ENCODE measurements at regions not wholly inside any gene's neighbourhood (a gene's known extent, or its start where the extent isn't known, plus 50 kb on each side); places are given as distances from the start of the nearest gene placed in this dataset.
"Not testable (repeated sequence)": the region's sequence is repeated elsewhere in the genome, so short reads cannot be mapped to it uniquely, and the experiment has no call there.

DNA sequence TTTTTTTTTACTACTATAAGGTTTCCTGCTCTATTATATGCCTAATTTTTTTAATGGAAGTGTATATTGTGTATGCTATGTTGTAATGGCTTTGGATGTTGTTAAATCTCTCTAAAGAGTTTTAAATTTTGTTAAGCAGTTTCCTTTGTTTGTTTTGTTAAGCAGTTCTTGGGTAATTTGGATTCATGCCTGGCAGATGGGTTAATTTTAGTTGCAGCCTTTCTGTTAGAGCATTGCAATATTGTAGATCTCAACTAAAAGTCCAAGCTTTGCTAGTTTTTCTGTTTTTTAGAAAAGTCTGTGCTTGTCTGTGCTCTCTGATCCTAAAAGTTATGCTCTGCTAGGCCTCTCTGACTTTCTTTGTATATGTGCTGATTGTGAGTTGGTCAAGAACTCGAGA is 1229.0 kb upstream of the NRXN1 start:
- no peak for DNase-seq

DNA sequence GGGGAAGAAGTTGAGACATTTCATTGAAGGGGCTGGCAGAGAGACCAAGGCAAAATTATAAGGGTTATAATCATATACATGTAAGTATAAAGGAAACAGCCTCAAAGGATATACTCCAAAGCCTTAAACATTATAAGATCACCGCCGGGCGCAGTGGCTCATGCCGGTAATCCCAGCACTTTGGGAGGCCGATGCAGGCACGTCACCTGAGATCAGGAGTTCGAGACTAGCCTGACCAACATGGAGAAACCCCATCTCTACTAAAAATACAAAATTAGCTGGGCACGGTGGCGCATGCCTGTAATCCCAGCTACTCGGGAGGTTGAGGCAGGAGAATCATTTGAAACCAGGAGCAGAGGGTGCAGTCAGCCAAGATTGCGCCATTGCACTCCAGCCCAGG is 1227.0 kb upstream of the NRXN1 start:
- not testable (repeated sequence) for DNase-seq

DNA sequence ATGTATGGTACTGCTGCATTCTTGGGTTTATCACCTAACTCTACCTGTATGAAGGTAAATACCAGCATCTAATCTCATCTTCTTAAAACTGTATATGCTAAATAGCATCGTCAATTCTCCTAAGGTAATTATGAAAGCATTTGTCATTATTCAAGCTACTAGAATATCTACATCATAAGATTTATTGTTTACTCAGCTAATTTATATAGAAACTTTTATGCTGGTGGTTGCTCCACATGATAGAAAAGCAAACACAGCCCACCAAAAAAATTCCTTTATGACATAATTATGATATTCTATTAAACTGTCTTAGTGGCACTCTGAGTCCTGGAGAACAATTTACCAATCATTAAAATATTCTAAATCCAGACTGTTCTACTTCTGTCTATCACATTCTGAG is 1226.1 kb upstream of the NRXN1 start:
- no peak for DNase-seq

DNA sequence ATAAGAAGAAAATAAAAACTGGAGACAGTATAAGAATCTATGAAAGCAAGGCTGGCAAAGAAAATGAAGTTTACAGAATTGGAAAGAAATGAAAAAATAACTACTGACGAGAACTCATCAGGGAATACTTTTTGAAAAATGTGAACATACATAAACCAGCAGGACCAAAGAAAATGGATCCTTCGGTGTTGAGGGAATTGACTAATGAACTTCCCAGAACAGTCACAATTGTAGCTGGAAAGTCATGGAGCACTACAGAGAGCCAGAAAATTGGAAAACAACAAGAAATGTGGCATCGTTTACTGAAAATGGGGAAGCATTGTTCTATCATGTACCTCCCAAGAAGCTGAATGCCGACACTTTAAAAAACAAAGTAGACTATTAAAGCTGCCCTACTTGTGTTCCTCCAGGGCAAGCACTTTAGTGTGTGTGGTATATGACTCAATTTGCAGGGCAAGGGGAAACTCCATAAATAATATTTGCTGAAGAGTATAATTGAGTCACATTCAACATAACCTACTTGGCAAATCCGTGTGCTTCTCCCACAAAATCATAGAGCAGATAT is 1221.6 kb upstream of the NRXN1 start:
- DNase-seq: peak; percentile 24

DNA sequence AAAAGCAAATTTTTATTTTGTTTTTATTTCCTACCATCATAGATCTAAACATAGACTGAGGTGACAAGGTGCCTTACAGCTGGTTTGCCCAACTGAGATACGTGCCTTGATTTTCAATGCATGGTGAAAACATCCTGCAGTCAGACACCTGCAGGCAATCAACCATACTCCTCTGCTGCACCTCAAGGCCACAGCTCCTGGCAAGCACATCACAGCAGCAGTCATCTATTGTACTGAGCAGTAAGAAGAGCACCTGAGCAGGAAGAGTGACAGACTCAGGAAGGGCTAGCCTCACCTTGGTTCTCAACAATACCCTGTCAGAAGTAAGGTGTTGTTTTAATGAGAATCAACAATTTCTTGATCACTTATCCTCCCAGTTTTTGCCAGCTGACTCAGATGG is 1206.8 kb upstream of the NRXN1 start:
- no peak for DNase-seq

DNA sequence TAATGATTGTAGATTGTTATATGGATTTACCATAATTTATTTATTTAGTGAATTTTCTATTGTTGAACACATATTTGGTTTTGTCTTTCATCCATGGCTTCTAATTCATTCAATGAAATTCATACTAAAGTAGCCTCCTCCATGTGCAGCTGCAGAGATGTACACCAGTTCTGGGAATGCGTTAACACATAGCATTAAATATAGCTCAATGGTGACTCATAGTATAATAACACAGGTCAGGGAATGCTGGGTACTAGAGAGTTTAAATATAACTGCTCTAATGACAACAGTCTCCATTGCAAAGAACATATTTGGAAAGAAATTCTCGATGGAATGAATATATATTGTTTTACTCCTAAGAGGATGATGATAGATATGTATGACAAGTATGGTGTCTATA is 1190.2 kb upstream of the NRXN1 start:
- DNase-seq: no peak

DNA sequence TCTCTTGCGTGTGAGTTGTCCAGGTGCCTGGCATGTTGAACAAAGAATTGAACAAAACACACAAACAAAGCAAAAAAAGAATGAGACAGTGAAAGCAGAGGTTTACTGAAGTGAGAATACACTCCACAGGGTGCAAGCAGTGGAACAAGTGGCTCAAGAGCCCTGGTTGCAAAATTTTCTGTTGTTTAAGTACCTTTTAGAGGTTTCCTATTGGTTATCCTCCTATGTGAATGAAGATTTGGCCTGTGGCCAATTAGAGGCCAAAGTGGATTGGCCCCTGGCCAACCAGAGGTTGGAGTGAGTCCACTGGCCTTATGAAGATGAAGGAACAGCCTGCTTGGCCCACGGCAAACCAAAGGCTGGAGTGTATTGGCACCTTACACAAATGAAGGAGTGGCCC is 1188.5 kb upstream of the NRXN1 start:
- no peak for DNase-seq

DNA sequence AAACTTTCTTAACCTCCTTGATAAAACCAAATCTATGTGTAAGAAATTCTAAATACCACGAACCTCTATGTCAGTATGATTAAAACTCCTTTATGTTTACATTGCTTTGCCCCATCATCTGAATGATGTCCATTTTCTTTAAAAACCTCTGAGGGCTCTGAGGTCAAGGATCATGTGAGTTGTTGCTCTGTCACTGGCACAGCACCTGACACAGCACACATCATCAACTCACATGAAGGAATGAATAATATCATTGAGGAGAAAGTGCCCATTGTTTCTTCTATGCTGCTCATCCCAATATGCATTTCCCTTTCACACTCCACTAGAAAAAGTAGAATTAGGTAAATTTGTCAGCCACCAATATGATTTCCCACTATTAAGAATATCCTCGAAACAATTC is 1178.7 kb upstream of the NRXN1 start:
- DNase-seq: no peak

DNA sequence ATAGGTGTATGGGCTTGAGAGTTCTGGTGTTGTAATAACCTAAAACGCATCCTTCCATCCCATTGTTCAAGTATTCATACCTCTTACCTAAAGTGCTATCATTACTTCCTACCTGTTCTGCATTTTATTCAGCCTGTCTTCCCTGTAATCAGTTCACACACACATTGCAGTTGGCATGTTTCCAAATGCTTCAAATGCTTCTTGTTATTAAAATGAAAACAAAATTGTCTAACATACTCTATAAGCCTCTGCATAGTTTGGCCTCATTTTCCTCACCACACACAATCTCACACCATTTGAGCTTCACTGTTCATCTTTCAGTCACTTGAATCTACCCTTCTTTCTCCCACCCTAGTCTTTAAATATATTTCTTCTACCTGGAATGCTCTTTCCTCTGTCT is 1178.2 kb upstream of the NRXN1 start:
- no peak for DNase-seq

DNA sequence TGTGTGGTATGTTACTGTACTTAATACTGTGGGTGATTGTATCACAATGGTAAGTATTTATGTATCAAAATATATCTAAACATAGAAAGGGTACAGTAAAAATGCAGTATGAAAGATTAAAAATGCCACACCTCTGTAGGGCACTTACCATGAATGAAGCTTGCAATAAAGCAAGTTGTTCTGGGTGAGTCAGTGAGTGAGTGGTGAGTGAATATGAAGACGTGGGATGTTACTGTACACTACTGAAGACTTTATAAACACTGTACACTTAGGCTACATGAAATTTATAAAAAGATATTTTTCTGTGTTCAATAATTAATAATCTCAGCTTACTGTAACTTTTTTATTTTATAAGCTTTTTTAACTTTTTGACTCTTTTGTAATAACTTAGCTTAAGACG is 1162.4 kb upstream of the NRXN1 start:
- no peak for DNase-seq

DNA sequence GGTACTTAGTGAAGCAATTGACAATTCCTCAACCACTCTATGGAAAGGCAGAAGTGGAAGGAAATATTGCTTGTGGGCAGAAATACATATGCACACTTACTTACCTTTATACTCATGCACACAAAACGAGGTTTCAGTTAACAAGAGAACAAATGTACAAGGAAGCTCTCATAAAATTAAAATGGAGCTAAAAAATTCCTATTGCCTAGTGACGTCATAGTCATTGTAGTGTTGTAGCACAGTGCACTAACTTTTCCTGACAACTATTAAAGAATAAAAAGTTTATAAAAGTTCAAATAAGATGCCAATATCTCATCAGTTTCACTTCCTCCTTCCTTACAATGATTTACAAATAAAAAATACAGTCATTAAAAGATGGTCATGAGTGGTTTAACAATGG is 1161.9 kb upstream of the NRXN1 start:
- no peak for DNase-seq

DNA sequence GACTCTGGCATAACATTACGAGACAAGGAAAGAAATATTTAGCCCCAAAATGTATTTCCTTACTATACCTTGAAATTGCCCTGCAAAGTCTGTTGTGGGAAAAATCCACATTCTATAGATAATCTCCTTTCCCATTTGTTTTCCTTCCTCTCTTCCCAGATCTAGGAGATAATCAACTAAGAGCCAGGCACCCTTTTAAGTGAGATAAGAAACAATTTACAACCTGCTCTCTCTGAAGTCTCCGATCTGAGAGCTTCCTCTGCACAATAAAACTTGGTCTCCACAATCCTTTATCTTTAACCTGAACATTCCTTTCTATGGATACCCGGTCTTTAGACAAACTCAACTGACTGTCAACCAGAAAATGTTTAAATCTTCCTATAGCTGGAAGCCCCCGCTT is 1160.7 kb upstream of the NRXN1 start:
- no peak for DNase-seq

DNA sequence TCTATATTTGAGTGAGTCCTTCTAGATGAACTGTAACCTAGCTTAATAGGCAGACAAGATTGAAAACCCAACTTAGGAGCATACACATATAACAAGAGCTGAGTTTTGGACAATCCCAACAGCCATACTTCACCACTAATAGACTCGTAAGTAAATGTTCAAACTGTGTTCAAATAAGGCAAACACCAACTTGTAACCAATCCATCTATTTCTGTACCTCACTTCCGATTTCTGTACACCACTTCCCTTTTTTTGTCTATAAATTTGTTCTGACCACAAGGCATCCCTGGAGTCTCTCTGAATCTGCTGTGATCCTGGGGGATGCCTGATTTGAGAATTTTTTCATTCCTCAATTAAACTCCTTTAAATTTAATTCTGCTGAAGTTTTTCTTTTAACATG is 1149.1 kb upstream of the NRXN1 start:
- no peak for DNase-seq

DNA sequence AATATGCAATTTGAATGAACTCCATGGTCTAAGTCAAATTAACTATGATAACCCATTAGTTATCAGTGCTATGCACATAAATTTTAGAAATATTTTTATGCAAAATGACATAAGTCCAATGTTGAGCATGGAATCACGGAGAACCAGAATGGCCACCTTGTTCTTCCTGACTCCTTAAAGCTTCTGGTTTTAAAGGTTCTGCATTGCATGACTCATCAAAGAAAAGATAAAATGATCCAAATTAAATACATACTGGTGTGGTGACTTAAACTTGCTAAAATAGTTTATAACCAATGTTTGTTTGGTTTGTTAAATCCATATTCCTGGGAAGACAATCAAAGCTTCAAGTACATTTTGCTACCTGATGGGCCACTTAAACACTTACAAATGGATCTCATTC is 1146.9 kb upstream of the NRXN1 start:
- DNase-seq: no peak

DNA sequence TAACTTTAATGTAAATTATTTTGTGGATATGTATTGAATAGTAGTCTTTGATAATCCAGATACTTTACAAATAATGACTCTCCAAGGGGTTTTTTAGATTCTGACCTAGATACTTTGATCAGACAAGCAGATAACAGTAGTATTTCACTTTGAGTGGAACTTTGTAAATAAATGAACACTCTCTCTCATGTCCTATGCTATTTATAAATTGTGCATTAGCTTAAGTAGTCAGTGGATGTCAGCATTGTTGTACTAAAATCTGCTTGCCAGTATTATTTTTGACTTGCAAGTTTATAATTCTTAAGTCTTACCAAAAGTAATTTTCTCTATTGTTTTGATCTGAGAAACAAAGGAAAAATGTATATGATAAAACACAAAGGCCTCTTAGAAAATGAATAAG is 1113.1 kb upstream of the NRXN1 start:
- DNase-seq: no peak

DNA sequence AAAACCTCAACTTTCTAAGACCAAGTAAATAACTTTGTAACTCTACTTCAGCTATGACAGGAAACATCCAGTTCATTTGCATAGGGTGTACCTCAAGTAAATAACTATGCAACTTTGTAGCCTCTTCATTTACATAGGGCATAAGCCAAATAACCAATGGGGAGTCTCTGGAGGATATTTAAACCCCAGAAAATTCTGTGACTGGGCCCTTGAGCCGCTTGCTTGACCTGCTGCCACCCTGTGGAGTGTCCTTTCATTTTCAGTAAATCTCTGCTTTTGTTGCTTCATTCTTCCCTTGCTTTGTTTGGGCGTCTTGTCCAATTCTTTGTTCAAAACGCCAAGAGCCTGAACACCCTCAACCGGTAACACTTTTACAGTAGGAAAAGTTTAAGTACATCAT is 1112.7 kb upstream of the NRXN1 start:
- DNase-seq: no peak

DNA sequence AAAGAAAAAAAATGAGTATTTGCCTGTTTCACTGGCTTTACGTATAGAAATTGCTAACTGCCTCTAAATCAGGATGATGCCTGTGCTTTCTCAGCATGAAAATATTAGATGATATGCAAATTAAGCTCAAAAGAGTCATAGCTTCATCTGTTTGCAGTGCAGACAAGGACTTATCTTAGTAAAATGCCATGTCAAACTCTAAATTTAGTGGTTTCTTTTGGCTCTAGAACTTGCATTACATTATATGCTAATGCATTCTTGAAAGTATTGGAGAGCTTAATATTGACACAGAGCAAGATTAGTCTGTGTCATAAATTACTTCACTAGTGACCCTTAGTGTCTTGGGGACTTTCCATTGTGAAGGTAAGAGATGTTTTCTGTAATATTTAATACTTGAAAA is 1109.1 kb upstream of the NRXN1 start:
- DNase-seq: no peak

DNA sequence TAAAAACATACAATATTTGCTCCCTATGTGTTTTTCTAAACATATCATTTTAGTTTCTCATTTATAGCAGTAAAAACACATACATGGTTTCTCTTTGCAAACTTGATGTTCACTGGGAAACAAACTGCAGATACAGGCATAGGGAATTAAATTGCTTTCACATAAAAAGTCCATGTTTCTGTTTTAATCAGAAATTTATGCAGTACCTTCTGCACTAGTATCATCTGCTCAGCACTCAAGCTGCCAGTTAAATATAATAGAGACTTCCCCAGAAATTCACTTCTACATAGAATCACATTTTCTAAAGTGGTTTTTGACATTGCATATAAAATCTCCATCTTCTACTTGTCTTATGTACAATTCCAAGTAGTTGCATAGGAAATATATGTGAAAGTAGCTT is 1107.3 kb upstream of the NRXN1 start:
- no peak for DNase-seq

DNA sequence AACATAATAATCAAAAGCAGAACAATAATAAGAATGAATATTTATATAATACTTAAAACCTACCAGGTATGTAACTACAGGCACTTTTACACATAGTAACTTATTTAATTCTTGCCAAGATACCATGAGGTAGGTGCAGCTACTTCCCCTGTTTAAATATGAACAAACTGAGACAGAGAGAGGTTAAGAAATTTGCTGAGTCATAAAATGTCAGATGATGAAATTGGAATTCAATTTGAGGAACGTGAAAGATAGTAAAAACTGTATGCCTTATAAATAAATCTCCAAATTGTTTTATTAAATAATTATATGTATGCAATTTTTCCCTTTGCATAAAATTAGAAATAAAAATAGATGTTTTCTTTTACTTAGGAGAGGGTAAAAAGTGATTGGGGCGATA is 1103.3 kb upstream of the NRXN1 start:
- DNase-seq: no peak

DNA sequence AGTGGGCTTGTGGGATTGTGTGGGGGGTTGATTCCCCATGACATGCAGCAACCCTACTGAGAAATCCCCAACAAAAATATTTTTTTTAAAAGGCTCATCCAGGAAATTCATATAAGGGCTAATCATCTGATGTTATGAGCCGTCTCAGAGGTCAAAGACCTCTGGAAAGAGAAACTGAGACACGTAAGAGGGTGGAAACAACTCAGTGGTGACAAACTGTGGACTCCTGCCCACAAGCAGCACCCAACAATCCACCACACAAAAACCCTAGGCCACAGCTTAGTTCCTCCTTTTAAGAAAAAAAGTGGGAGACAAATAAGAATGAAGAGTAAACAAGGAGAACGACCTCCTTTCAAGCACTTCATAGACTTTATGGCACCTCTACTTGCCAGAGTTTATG is 1096.1 kb upstream of the NRXN1 start:
- DNase-seq: no peak

DNA sequence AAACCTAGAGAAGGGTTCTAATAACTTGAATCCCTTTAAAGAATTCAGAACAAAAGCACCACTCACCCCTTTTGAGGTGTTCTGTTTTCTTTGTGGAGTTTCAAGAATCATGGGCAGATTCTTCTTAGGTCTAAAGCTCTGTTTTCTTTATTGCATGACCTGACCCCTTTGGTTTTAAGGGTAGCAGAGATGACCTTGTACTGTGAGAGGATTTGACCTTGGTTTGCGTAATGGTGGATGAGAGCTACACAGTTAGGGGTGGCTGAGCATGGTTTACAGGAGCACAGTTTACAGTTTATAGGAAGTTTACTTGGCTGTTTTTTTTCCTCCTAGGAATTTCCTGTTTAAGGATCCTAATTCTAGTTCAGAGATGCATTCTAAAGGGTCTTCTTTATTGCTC is 1095.6 kb upstream of the NRXN1 start:
- no peak for DNase-seq

DNA sequence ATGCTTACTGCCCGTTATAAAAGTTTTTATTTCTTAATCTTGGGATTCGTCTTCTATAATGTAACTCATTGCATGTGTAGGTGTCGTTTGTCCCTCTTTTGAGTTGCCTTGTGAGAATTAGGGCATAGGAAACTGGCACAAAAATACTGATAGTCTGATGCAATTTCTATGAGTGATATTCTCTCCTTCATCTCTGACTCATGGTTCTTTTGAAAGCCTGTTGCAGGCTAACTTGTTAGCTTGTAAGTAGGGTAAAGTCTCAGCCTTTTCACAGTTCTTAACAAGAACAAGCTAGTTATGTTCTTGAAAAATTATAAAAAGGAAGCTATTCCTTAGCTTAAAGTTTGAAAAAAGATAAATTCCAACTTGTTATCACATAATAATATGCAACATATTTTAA is 1085.4 kb upstream of the NRXN1 start:
- no peak for DNase-seq

DNA sequence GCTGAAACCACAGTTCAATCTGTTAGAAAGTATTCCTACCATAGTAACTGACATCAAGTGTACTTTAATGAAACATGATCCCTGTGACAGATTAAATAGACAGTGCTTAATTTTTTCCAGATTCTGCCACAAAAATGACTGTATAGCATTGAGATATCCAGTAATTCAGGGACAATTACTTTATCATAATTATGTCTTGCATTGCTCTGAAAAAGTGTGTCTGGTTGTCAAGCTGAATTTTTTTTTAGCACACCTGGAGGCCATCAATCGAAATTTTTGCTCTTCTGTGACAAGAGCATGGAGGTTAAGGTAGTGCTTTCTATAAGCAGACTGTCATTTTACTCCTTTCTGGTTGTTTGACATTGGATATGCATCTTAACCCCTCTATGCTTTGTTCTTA is 1083.8 kb upstream of the NRXN1 start:
- DNase-seq: no peak

DNA sequence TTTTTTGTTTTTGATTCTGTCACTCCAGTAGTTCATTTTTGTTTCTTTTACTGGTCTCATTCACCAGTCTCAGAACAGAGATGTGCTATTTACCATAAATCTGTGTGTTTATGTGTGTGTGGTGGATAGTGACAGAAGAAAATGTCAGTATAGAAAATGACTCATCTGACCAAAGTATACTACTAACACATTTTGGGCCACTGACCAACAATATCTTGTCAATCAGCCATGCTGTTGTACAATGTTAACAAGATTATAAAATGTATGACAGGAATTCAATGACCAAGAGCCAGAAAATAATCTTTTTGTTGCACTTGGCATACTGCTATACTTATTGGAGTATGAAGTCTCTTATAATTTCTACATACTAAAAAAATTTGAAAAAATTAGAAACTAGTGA is 1081.4 kb upstream of the NRXN1 start:
- DNase-seq: no peak

DNA sequence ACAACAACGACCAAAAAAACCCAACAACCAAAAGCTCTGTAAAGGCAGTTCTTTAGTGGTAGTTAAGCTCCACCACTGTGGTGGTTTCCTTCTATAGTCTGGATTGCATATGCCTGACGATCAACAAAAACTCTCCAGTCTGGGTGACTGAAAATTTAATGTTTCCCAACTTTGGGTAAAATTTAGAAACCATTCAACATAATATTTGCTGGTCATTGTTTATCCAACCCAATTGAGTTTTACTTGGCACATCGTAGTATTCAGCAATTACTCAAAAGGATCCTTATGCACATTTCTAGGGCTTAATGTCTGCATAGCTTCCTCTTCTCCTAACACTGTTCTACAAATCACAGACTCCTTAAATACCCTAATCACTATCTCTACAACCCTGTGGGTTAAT is 1080.2 kb upstream of the NRXN1 start:
- no peak for DNase-seq

DNA sequence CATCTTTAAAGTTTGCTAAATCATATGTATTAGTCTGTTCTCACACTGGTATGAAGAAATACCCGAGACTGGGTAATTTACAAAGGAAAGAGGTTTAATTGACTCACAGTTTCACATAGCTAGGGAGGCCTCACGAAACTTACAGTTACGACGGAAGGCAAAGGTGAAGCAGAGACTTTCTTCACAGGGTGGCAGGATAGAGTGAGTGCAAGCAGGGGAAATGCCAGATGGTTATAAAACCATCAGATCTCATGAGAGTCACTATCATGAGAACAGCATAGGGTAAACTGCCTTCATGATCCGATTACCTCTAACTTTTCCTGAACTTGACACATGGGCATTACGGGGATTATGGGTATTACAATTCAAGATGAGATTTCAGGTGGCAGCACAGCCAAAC is 1075.2 kb upstream of the NRXN1 start:
- DNase-seq: no peak
